GM23338 (cell line): ENCODE measurements at regions not wholly inside any gene's neighbourhood (a gene's known extent, or its start where the extent isn't known, plus 50 kb on each side); places are given as distances from the start of the nearest gene placed in this dataset.

ENCODE experiments used
- ATAC-seq: fragments of 200-7000 bp; cut with Tn5 transposase; 3 replicates; pipeline ENCODE4 v1.9.1; 2020
- DNase-seq: peaks from one replicate; pipeline ENCODE4 v3.0.0-alpha.2; 2015; ENCODE audit warnings: low spot score
- H2AFZ ChIP-seq: fragments of 200-600 bp; sonication (generic); 2 replicates; pipeline ENCODE4 v1.8.0; 2016; ENCODE audit warnings: antibody characterized with exemption, mild to moderate bottlenecking, moderate library complexity
- H3F3A ChIP-seq: fragments of 200-600 bp; sonication (generic); replicated peaks from 2 replicates; pipeline ENCODE4 v1.8.0; 2017; ENCODE audit warnings: antibody characterized with exemption, mixed run types, low read depth
- H3K27ac ChIP-seq: fragments of 200-600 bp; sonication (generic); 2 replicates; pipeline ENCODE4 v1.6.1; 2016; ENCODE audit warnings: low read depth
- H3K27me3 ChIP-seq: fragments of 200-600 bp; sonication (generic); 2 replicates; pipeline ENCODE4 v1.8.0; 2016; ENCODE audit warnings: mild to moderate bottlenecking, mixed run types, moderate library complexity; ENCODE audit not compliant: insufficient read depth
- H3K36me3 ChIP-seq: fragments of 200-600 bp; sonication (generic); 2 replicates; pipeline ENCODE4 v1.8.0; 2016; ENCODE audit warnings: mild to moderate bottlenecking; ENCODE audit not compliant: insufficient read depth
- H3K4me1 ChIP-seq: fragments of 200-600 bp; sonication (generic); 2 replicates; pipeline ENCODE4 v1.8.0; 2016; ENCODE audit warnings: mild to moderate bottlenecking, moderate library complexity; ENCODE audit not compliant: insufficient read depth
- H3K4me2 ChIP-seq: fragments of 200-600 bp; sonication (generic); 2 replicates; pipeline ENCODE4 v1.7.1; 2017; ENCODE audit warnings: mixed run types
- H3K4me3 ChIP-seq: fragments of 200-600 bp; sonication (generic); 2 replicates; pipeline ENCODE4 v1.6.1; 2016; ENCODE audit warnings: mixed run types
- H3K79me2 ChIP-seq: fragments of 200-600 bp; sonication (generic); replicated peaks from 2 replicates; pipeline ENCODE4 v1.8.0; 2017; ENCODE audit warnings: mild to moderate bottlenecking; ENCODE audit not compliant: insufficient read depth
- H3K9me2 ChIP-seq: fragments of 200-600 bp; sonication (generic); 2 replicates; pipeline ENCODE4 v1.8.0; 2017; ENCODE audit not compliant: insufficient read depth
- H4K20me1 ChIP-seq: fragments of 200-600 bp; sonication (generic); replicated peaks from 2 replicates; pipeline ENCODE4 v1.8.0; 2017; ENCODE audit warnings: mild to moderate bottlenecking; ENCODE audit not compliant: insufficient read depth
- H3K27ac Mint-ChIP-seq: 2 replicates; pipeline ENCODE4 v1.8.0; 2020; ENCODE audit warnings: inconsistent platforms, mild to moderate bottlenecking, moderate library complexity, mixed read lengths
- H3K27me3 Mint-ChIP-seq: 3 replicates; pipeline ENCODE4 v1.8.0; 2022; ENCODE audit warnings: low read depth, mild to moderate bottlenecking, moderate library complexity, mixed read lengths, inconsistent platforms; ENCODE audit not compliant: insufficient read depth, poor library complexity
- H3K36me3 Mint-ChIP-seq: 3 replicates; pipeline ENCODE4 v1.8.0; 2021; ENCODE audit warnings: low read depth, mild to moderate bottlenecking, inconsistent platforms, moderate library complexity, mixed read lengths
- H3K4me1 Mint-ChIP-seq: 3 replicates; pipeline ENCODE4 v1.8.0; 2020; ENCODE audit warnings: mild to moderate bottlenecking, inconsistent platforms, mixed read lengths
- H3K4me3 Mint-ChIP-seq: 3 replicates; pipeline ENCODE4 v1.8.0; 2021; ENCODE audit warnings: moderate library complexity, mild to moderate bottlenecking, inconsistent platforms, mixed read lengths
- H3K9me3 Mint-ChIP-seq: 3 replicates; pipeline ENCODE4 v1.8.0; 2020; ENCODE audit warnings: moderate library complexity, mild to moderate bottlenecking, inconsistent platforms, mixed read lengths
- EZH2phosphoT487 ChIP-seq: fragments of 200-600 bp; sonication (generic); IDR thresholded peaks from one replicate; pipeline ENCODE4 v1.8.1; 2018; ENCODE audit warnings: antibody characterized with exemption; ENCODE audit not compliant: unreplicated experiment
- TF ChIP-seq, protein P1 (sequence below): IDR thresholded peaks from one replicate; pipeline ENCODE4 v1.6.1; 2018; ENCODE audit warnings: antibody characterized with exemption; ENCODE audit not compliant: unreplicated experiment

- Mint-ChIP-seq H3K36me3 (no peaks in the 10 kb centered on the region), H3K27ac (no peak overlapping the region), H3K4me3 (no peak overlapping the region), H3K27me3 (no peaks in the 10 kb centered on the region), H3K9me3 (no peaks in the 10 kb centered on the region; the same call in 2 of the 3 replicates), H3K4me1 (0 out of 3 replicates have a peak, but pooled peaks cover 2% of the 10 kb centered on the region)
- Histone ChIP-seq H3K79me2 (no peaks in the 10 kb centered on the region), H3K4me2 (no peak overlapping the region), H3K36me3 (no peaks in the 10 kb centered on the region), H3F3A (no peaks in the 10 kb centered on the region), H3K4me3 (no peak overlapping the region), H3K4me1 (no peaks in the 10 kb centered on the region), H2AFZ (no peak overlapping the region), H3K27me3 (no peaks in the 10 kb centered on the region), H4K20me1 (no peaks in the 10 kb centered on the region), H3K9me2 (0 out of 2 replicates have a peak, but pooled peaks cover 8% of the 10 kb centered on the region), H3K27ac (no peak overlapping the region)
- no peak for DNase-seq
- no peak for TF ChIP-seq EZH2phosphoT487
- TF ChIP-seq, protein P1, sequence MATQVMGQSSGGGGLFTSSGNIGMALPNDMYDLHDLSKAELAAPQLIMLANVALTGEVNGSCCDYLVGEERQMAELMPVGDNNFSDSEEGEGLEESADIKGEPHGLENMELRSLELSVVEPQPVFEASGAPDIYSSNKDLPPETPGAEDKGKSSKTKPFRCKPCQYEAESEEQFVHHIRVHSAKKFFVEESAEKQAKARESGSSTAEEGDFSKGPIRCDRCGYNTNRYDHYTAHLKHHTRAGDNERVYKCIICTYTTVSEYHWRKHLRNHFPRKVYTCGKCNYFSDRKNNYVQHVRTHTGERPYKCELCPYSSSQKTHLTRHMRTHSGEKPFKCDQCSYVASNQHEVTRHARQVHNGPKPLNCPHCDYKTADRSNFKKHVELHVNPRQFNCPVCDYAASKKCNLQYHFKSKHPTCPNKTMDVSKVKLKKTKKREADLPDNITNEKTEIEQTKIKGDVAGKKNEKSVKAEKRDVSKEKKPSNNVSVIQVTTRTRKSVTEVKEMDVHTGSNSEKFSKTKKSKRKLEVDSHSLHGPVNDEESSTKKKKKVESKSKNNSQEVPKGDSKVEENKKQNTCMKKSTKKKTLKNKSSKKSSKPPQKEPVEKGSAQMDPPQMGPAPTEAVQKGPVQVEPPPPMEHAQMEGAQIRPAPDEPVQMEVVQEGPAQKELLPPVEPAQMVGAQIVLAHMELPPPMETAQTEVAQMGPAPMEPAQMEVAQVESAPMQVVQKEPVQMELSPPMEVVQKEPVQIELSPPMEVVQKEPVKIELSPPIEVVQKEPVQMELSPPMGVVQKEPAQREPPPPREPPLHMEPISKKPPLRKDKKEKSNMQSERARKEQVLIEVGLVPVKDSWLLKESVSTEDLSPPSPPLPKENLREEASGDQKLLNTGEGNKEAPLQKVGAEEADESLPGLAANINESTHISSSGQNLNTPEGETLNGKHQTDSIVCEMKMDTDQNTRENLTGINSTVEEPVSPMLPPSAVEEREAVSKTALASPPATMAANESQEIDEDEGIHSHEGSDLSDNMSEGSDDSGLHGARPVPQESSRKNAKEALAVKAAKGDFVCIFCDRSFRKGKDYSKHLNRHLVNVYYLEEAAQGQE = no peak
- ATAC-seq = no peak
Measured at GRCh38 chr17:6943406-6943805, 52.4 kb upstream of the ALOX12 start.
